ENCODE measurements at regions not wholly inside any gene's neighbourhood (a gene's known extent, or its start where the extent isn't known, plus 50 kb on each side); places are given as distances from the start of the nearest gene placed in this dataset.

- H3K4me3 ChIP-seq (ENCODE audit: low read depth, low read length) = no peak overlapping the region
- no peak for TF ChIP-seq CTCF (IDR thresholded peaks at IDR 0.05; ENCODE audit: borderline replicate concordance, insufficient read depth, low read depth, low read length)
Observed at GRCh38 chr10:129361676-129362376, 105.2 kb upstream of the MGMT start.

GRCh38 chr10:129364949-129365348, 102.1 kb upstream of the MGMT start:
- H3K4me3 ChIP-seq (ENCODE audit: low read depth, low read length) = no peak overlapping the region
- TF ChIP-seq CTCF (IDR thresholded peaks at IDR 0.05; ENCODE audit: borderline replicate concordance, insufficient read depth, low read depth, low read length) = no peak

GRCh38 chr10:129365767-129366402, 101.2 kb upstream of the MGMT start:
- TF ChIP-seq CTCF (IDR thresholded peaks at IDR 0.05; ENCODE audit: borderline replicate concordance, insufficient read depth, low read depth, low read length) = no peak

GRCh38 chr10:129366450-129366849, 100.6 kb upstream of the MGMT start:
- TF ChIP-seq CTCF (IDR thresholded peaks at IDR 0.05; ENCODE audit: borderline replicate concordance, insufficient read depth, low read depth, low read length) = no peak
- no peak overlapping the region for H3K4me3 ChIP-seq (ENCODE audit: low read depth, low read length)

More at GRCh38 chr10:129365767-129366402, 101.2 kb upstream of the MGMT start:
- H3K4me3 ChIP-seq (ENCODE audit: low read depth, low read length) = no peak overlapping the region

GRCh38 chr10:129369566-129369965, 97.5 kb upstream of the MGMT start:
- H3K4me3 ChIP-seq (ENCODE audit: low read depth, low read length) = no peak overlapping the region
- TF ChIP-seq CTCF (IDR thresholded peaks at IDR 0.05; ENCODE audit: borderline replicate concordance, insufficient read depth, low read depth, low read length) = no peak

GRCh38 chr10:129371541-129371940, 95.5 kb upstream of the MGMT start:
- no peak overlapping the region for H3K4me3 ChIP-seq (ENCODE audit: low read depth, low read length)
- TF ChIP-seq CTCF (IDR thresholded peaks at IDR 0.05; ENCODE audit: borderline replicate concordance, insufficient read depth, low read depth, low read length) = no peak

- no peak for TF ChIP-seq CTCF (IDR thresholded peaks at IDR 0.05; ENCODE audit: borderline replicate concordance, insufficient read depth, low read depth, low read length)
- no peak overlapping the region for H3K4me3 ChIP-seq (ENCODE audit: low read depth, low read length)
Observed at GRCh38 chr10:129372172-129372571, 94.9 kb upstream of the MGMT start.
